ENCODE measurements at regions not wholly inside any gene's neighbourhood (a gene's known extent, or its start where the extent isn't known, plus 50 kb on each side); places are given as distances from the start of the nearest gene placed in this dataset.

DNA sequence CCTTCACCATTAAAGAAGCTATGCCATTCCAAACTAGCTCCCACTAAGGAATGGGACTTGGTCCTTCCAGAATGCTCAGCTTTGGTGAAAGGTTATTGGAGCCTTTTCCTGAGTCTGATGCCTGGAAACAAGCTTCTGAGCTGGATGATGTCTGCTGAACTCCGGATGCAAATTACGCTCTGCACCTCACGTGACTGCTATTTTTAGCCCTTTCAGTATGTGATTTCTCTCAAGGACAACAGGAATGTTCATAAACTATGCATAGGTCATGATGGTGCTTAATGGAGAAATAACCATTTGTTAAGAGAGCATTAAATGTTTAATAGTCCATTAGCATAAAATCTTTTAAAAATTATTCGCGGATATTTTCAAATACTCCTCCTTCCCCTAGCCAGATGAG is 631.4 kb upstream of the KIRREL3 start:
- no peak for ATAC-seq (ENCODE audit: low FRiP score)
- TF ChIP-seq CTCF (IDR thresholded peaks at IDR 0.05): no peak
- no peak for DNase-seq (ENCODE audit: low spot score)

GRCh38 chr11:127629200-127629599 is 628.6 kb upstream of the KIRREL3 start:
- no peak for ATAC-seq (ENCODE audit: low FRiP score)
- DNase-seq (ENCODE audit: low spot score): no peak
- TF ChIP-seq CTCF (IDR thresholded peaks at IDR 0.05): no peak

- DNase-seq (ENCODE audit: low spot score) (no peak), ATAC-seq (ENCODE audit: low FRiP score) (no peak)
- TF ChIP-seq CTCF (IDR thresholded peaks at IDR 0.05): no peak
Measured at GRCh38 chr11:127628458-127628785, 627.9 kb upstream of the KIRREL3 start.

- no peak for TF ChIP-seq CTCF (IDR thresholded peaks at IDR 0.05)
- no peak for DNase-seq (ENCODE audit: low spot score)
- no peak for ATAC-seq (ENCODE audit: low FRiP score)
Measured at GRCh38 chr11:127627629-127628457, 627.3 kb upstream of the KIRREL3 start.

DNA sequence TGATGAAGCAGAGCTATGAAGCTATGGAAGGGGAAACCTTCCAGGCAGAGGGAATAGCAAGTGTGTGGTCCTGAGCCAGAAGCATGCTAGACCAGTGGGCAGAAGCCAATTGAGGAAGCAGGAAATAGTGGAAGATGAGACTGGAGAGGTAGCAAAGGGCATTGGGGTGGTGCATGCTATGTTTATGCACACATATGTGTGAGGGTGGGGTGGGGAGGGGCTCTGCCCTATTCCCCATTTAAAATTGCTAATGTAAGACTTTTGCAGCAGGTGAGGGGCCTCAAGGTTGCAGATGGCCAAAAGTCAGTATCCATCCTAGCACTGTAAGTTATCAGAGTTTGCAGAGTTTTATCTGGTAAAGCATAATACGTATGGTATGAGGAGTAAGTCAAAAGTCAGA is 626.6 kb upstream of the KIRREL3 start:
- ATAC-seq (ENCODE audit: low FRiP score) (no peak), DNase-seq (ENCODE audit: low spot score) (no peak)
- TF ChIP-seq CTCF (IDR thresholded peaks at IDR 0.05): no peak

GRCh38 chr11:127625402-127625801 is 624.8 kb upstream of the KIRREL3 start:
- ATAC-seq (ENCODE audit: low FRiP score): no peak
- no peak for DNase-seq (ENCODE audit: low spot score)
- TF ChIP-seq CTCF (IDR thresholded peaks at IDR 0.05): no peak

DNA sequence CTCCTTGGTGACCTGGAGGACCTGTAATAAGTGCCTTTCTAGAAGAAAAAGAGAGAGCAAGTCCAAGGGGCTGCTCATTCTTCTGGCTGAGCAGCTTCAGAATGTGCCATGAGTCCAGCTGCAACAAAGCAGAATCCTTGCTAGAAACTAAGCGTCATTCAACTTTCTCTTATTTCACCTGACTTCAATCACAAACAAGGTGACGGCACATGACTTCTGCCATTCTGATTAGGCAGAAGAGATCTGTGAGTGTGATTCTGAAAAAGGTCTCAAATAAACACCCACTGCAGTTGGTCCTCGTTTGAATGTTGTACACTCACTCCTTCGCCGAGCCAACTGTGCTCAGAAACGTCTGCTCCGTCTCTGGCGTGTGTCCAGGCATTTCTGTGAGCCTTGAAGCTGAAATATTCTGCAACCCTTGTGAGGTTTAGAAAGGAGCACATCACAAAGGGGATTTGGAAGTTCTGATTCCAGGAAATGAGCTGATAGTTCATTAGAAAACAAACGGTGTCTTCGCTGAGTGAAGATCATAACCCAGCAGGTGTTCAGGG is 623.8 kb upstream of the KIRREL3 start:
- ATAC-seq (ENCODE audit: low FRiP score) (no peak), DNase-seq (ENCODE audit: low spot score) (no peak)
- TF ChIP-seq CTCF (IDR thresholded peaks at IDR 0.05): no peak

Data from omental fat pad (tissue), 3 donors.